Liver (tissue), 3 donors: ENCODE measurements at regions not wholly inside any gene's neighbourhood (a gene's known extent, or its start where the extent isn't known, plus 50 kb on each side); places are given as distances from the start of the nearest gene placed in this dataset.

Experiments
- CTCF ChIP-seq: fragments of 150-350 bp; IDR thresholded peaks from 2 replicates; pipeline ENCODE4 v1.5.1; 2017; ENCODE audit warnings: improper control_type of control experiment, low read depth, low read length; ENCODE audit not compliant: missing input control
- GABPA ChIP-seq, 2 donors: IDR thresholded peaks in 1 of 2; conservative IDR thresholded peaks in 1 of 2; 2 replicates each; pipeline ENCODE4 v1.6.1; 2016; ENCODE audit warnings: antibody characterized with exemption in 2 of 2, mild to moderate bottlenecking in 1 of 2, moderate library complexity in 1 of 2
- TAF1 ChIP-seq: conservative IDR thresholded peaks from 2 replicates; pipeline ENCODE4 v1.6.1; 2016; ENCODE audit warnings: antibody characterized with exemption, mild to moderate bottlenecking
- donor health status: healthy.
- donor health status: healthy.

GRCh38 chr10:81002382-81002781 is 464.7 kb downstream of the SH2D4B start:
- TF ChIP-seq CTCF (no peak), TAF1 (no peak), GABPA (IDR thresholded peaks at IDR 0.05 in 1 of 2, conservative IDR thresholded peaks at IDR 0.05 in 1 of 2) (no peak)
